ENCODE measurements at regions not wholly inside any gene's neighbourhood (a gene's known extent, or its start where the extent isn't known, plus 50 kb on each side); places are given as distances from the start of the nearest gene placed in this dataset.

DNA sequence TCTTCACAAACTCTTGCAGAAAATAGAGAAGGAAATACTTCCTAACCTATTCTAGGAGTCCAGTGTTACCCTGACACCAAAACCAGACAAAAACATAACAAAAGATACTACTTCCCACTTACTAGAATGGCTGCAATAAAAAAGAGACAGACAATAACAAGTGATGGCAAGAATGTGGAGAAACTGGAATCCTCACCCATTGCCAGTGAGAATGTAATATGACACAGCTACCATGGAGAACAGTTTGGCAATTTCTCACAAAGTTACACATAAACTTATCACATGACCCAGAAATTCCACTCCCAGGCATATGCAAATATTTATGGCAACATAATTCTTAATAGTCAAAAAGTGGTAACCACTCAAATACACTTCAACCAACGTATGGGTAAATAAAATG is 209.8 kb upstream of the CTAGE1 start:
- H3K27me3 ChIP-seq (replicated peaks) = no peaks in the 10 kb centered on the region
- no peak overlapping the region for H3K4me3 ChIP-seq (ENCODE audit: low read depth, low read length)
- no peak overlapping the region for H3K27ac ChIP-seq
- no peak for TF ChIP-seq CTCF (IDR thresholded peaks at IDR 0.05; ENCODE audit: low read depth, low read length, missing control alignments)
- H3K36me3 ChIP-seq (replicated peaks) = no peaks in the 10 kb centered on the region
- in situ Hi-C loops (cut with HindIII; ENCODE audit: low pct_ligation_motif_present, low sequenced_read_pairs) = no loop called here
- no peak for DNase-seq

DNA sequence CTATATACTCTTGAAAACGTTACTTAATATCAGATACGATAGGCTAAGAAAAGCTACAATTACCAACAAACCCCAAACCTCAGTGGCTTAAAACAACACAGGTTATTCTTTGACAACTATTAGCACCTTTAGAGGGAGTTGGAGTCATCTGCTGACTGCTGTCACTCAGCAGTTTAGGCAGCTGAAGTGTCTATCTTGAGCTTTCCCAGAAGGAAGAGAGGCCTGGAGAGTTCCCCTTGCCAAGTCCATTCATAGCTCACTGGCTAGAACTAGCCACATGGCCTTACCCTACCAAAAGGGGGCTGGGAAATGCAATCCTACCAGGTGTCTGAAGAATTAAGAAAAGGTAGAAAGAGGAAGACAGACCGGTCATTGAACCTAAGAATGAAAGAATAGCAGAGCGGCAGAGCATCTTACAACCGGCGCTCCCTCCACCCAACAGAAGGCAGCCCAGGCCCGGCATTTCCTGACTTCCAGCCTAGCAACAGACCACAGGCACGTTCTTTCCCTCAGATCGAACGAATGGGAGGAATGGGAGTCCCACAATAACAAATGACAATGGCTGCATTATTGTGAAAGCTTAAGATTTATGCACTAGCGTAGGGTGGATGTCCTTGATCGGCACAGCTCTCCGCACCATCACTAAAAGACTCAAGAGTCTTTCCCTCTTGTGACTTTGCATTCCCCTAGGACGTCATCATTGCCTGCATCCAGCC is 211.2 kb upstream of the CTAGE1 start:
- in situ Hi-C loops (cut with HindIII; ENCODE audit: low pct_ligation_motif_present, low sequenced_read_pairs) = no loop called here
- Histone ChIP-seq H3K27me3 (replicated peaks) (no peaks in the 10 kb centered on the region), H3K27ac (no peak overlapping the region), H3K36me3 (replicated peaks) (no peaks in the 10 kb centered on the region), H3K4me3 (ENCODE audit: low read depth, low read length) (no peak overlapping the region)
- DNase-seq = no peak
- no peak for TF ChIP-seq CTCF (IDR thresholded peaks at IDR 0.05; ENCODE audit: low read depth, low read length, missing control alignments)

- TF ChIP-seq CTCF (IDR thresholded peaks at IDR 0.05; ENCODE audit: low read depth, low read length, missing control alignments) = no peak
- Histone ChIP-seq H3K4me3 (ENCODE audit: low read depth, low read length) (no peak overlapping the region), H3K27me3 (replicated peaks) (no peaks in the 10 kb centered on the region), H3K27ac (no peak overlapping the region), H3K36me3 (replicated peaks) (no peaks in the 10 kb centered on the region)
- in situ Hi-C loops (cut with HindIII; ENCODE audit: low pct_ligation_motif_present, low sequenced_read_pairs) = no loop called here
- no peak for DNase-seq
These were observed 213.3 kb upstream of the CTAGE1 start for GRCh38 chr18:22630980-22631379.

- H3K36me3 ChIP-seq (replicated peaks) = no peaks in the 10 kb centered on the region
- in situ Hi-C loops (cut with HindIII; ENCODE audit: low pct_ligation_motif_present, low sequenced_read_pairs) = no loop called here
- H3K4me3 ChIP-seq (ENCODE audit: low read depth, low read length) = no peak overlapping the region
- H3K27me3 ChIP-seq (replicated peaks) = no peaks in the 10 kb centered on the region
- no peak for TF ChIP-seq CTCF (IDR thresholded peaks at IDR 0.05; ENCODE audit: low read depth, low read length, missing control alignments)
- no peak for DNase-seq
- H3K27ac ChIP-seq = no peak overlapping the region
These were observed 214.5 kb upstream of the CTAGE1 start for GRCh38 chr18:22632191-22632590.

GRCh38 chr18:22634464-22634863 is 216.7 kb upstream of the CTAGE1 start:
- Histone ChIP-seq H3K4me3 (ENCODE audit: low read depth, low read length) (no peak overlapping the region), H3K36me3 (replicated peaks) (no peaks in the 10 kb centered on the region), H3K27me3 (replicated peaks) (no peaks in the 10 kb centered on the region), H3K27ac (no peak overlapping the region)
- in situ Hi-C loops (cut with HindIII; ENCODE audit: low pct_ligation_motif_present, low sequenced_read_pairs) = no loop called here
- no peak for DNase-seq
- no peak for TF ChIP-seq CTCF (IDR thresholded peaks at IDR 0.05; ENCODE audit: low read depth, low read length, missing control alignments)

- TF ChIP-seq CTCF (IDR thresholded peaks at IDR 0.05; ENCODE audit: low read depth, low read length, missing control alignments) = no peak
- Histone ChIP-seq H3K4me3 (ENCODE audit: low read depth, low read length) (no peak overlapping the region), H3K36me3 (replicated peaks) (no peaks in the 10 kb centered on the region), H3K27ac (peak overlapping the region; percentile 98), H3K27me3 (replicated peaks) (no peaks in the 10 kb centered on the region)
- in situ Hi-C loops (cut with HindIII; ENCODE audit: low pct_ligation_motif_present, low sequenced_read_pairs) = no loop called here
- DNase-seq = peak; percentile 87
These were observed 220.1 kb upstream of the CTAGE1 start for GRCh38 chr18:22637787-22638186.
